ENCODE measurements at regions not wholly inside any gene's neighbourhood (a gene's known extent, or its start where the extent isn't known, plus 50 kb on each side); places are given as distances from the start of the nearest gene placed in this dataset.

- TF ChIP-seq CTCF (IDR thresholded peaks at IDR 0.05; ENCODE audit: poor library complexity, severe bottlenecking): no peak
- no peak for TF ChIP-seq SMC3 (conservative IDR thresholded peaks at IDR 0.05; ENCODE audit: poor library complexity)
Observed at GRCh38 chr5:116699332-116699731, 124.7 kb upstream of the SEMA6A start.
